CD4-positive, CD25-positive, alpha-beta regulatory T cell (primary cell): ENCODE measurements at regions not wholly inside any gene's neighbourhood (a gene's known extent, or its start where the extent isn't known, plus 50 kb on each side); places are given as distances from the start of the nearest gene placed in this dataset.

ENCODE experiments used
- ATAC-seq, 2 donors: fragments of 150-1000 bp; cut with Tn5 transposase; one replicate each; pipeline ENCODE4 v1.10.0; 2021; ENCODE audit warnings: low read depth in 2 of 2, moderate number of reproducible peaks in 2 of 2, moderate library complexity in 1 of 2
- DNase-seq, 3 donors: peaks; one replicate each; pipeline versions ENCODE4 v3.0.0 to v3.0.0-alpha.2; 2012 to 2022; ENCODE audit warnings: mixed read lengths in 1 of 3
- H3K27ac ChIP-seq: one replicate; pipeline ENCODE4 v1.7.0; 2013; ENCODE audit warnings: mild to moderate bottlenecking, low read length; ENCODE audit not compliant: insufficient read depth, poor library complexity, severe bottlenecking
- H3K27me3 ChIP-seq: one replicate; pipeline ENCODE4 v1.7.0; 2013; ENCODE audit warnings: low read length; ENCODE audit not compliant: control insufficient read depth, insufficient read depth
- H3K36me3 ChIP-seq: one replicate; pipeline ENCODE4 v1.7.0; 2013; ENCODE audit warnings: mild to moderate bottlenecking, low read length, moderate library complexity; ENCODE audit not compliant: control insufficient read depth, insufficient read depth
- H3K4me1 ChIP-seq: 2 replicates; pipeline ENCODE4 v1.7.0; 2013; ENCODE audit warnings: mild to moderate bottlenecking, low read length; ENCODE audit not compliant: insufficient read depth, control insufficient read depth, poor library complexity, severe bottlenecking
- H3K4me3 ChIP-seq: one replicate; pipeline ENCODE4 v1.7.0; 2013; ENCODE audit warnings: low read depth, mild to moderate bottlenecking, low read length, moderate library complexity
- H3K9me3 ChIP-seq, 2 experiments: 1 replicate in 1 of 2; 2 replicates in 1 of 2; pipeline ENCODE4 v1.7.0; 2013; ENCODE audit warnings: low read length in 2 of 2, mild to moderate bottlenecking in 1 of 2, moderate library complexity in 1 of 2; ENCODE audit not compliant: control insufficient read depth in 2 of 2
- H3K27ac Mint-ChIP-seq, 3 donors: one replicate each; pipeline ENCODE4 v1.8.0; 2020 to 2022; ENCODE audit warnings: mild to moderate bottlenecking in 3 of 3, mixed read lengths in 3 of 3, moderate library complexity in 2 of 3
- H3K27me3 Mint-ChIP-seq: one replicate; pipeline ENCODE4 v1.8.0; 2022; ENCODE audit warnings: mild to moderate bottlenecking, mixed read lengths
- H3K36me3 Mint-ChIP-seq: one replicate; pipeline ENCODE4 v1.8.0; 2020; ENCODE audit warnings: mixed read lengths
- H3K4me1 Mint-ChIP-seq, 4 donors: one replicate each; pipeline ENCODE4 v1.8.0; 2020 to 2022; ENCODE audit warnings: mixed read lengths in 4 of 4, mild to moderate bottlenecking in 1 of 4
- H3K4me3 Mint-ChIP-seq, 4 donors: one replicate each; pipeline ENCODE4 v1.8.0; 2020 to 2022; ENCODE audit warnings: mild to moderate bottlenecking in 4 of 4, mixed read lengths in 4 of 4, moderate library complexity in 3 of 4
- H3K9me3 Mint-ChIP-seq, 7 donors: one replicate each; pipeline ENCODE4 v1.8.0; 2020 to 2022; ENCODE audit warnings: mixed read lengths in 7 of 7, mild to moderate bottlenecking in 3 of 7, moderate library complexity in 2 of 7

DNA sequence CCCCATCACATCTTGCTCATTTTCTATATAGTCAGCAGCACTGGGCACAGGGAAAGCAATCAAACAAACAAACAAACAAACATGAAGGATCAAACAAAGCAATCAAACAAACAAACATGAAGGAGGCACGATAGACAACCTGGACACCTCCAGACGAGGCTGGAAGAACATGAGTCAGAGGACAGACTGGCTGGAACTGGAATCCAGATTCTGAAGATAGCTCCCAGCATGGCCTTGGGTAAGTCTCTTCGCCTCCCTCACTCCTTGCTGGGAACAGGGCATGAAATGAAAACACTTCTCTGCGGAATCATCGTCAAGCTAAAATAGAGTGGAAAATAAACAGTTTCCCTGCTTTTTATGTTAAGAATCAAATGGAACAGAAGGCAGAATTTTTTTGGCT is 984.8 kb downstream of the VRK1 start:
- H3K27ac Mint-ChIP-seq = peak overlapping the region in 1 of 3 donors; percentile 6

DNA sequence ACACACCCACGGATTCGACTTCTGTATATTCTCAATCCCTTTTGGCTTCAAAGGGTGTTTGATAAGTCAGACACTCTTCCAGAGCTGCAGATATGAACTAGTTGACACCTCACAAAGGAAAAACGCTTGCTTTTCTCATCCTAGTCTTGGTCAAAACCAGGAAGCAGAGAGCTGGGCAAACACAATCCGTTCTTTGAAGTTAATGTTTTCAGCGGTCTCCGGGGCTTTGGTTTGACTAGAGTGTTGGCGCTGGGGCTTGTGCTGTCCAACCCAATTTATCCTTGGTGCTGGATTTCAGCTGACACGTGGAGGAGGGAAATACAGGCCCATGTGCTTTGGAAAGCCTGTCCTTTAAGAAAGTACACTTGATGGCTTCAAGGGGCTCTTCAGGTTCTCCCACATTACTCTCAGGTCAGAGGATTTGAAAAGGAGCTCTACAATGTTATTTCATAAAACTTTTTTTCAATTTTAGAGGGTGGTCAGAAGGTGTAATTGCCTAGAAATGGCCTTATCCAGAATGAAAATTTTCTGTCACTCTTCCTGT is 985.8 kb downstream of the VRK1 start:
- Histone ChIP-seq H3K4me3 (no peak overlapping the region), H3K9me3 (no peaks in the 10 kb centered on the region), H3K36me3 (no peaks in the 10 kb centered on the region), H3K4me1 (no peaks in the 10 kb centered on the region), H3K27me3 (no peaks in the 10 kb centered on the region), H3K27ac (no peak overlapping the region)
- Mint-ChIP-seq H3K27ac (no peak overlapping the region), H3K36me3 (no peaks in the 10 kb centered on the region), H3K4me1 (peaks cover 11 to 19% (median 15%) of the 10 kb centered on the region in 4 donors), H3K4me3 (no peak overlapping the region), H3K27me3 (no peaks in the 10 kb centered on the region), H3K9me3 (peaks cover 0 to 4% (median 0%) of the 10 kb centered on the region in 7 donors)
- DNase-seq (no peak), ATAC-seq (no peak)

More for the DNA sequence above, 984.8 kb downstream of the VRK1 start:
- H3K4me3 Mint-ChIP-seq = no peak overlapping the region
- H3K4me1 Mint-ChIP-seq = peaks cover 15 to 26% (median 18%) of the 10 kb centered on the region in 4 donors
- H3K27me3 Mint-ChIP-seq = no peaks in the 10 kb centered on the region
- Histone ChIP-seq H3K27ac (no peak overlapping the region), H3K9me3 (no peaks in the 10 kb centered on the region), H3K27me3 (no peaks in the 10 kb centered on the region), H3K4me3 (no peak overlapping the region), H3K4me1 (peaks cover 7% of the 10 kb centered on the region), H3K36me3 (no peaks in the 10 kb centered on the region)
- H3K36me3 Mint-ChIP-seq = no peaks in the 10 kb centered on the region
- H3K9me3 Mint-ChIP-seq = peaks cover 0 to 4% (median 0%) of the 10 kb centered on the region in 7 donors
- ATAC-seq (no peak), DNase-seq (no peak)

DNA sequence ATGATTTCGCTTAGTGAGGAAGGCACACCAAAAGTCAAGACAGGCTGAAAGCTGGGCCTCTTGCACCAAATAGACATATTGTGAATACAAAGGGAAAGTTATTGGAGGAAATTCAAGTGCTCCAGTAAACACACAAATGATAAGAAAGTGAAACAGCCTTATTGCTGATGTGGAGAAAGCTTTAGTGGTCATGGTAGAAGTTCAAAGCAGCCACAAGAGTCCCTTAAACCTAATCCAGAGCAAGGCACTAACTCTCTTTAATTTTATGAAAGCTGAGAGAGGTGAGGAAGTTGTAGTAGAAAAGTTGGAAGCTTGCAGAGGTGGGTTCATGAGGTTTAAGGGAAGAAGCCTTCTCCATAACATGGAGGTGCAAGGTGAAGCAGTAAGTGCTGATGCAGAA is 988.3 kb downstream of the VRK1 start:
- no peak overlapping the region for H3K27ac ChIP-seq
- peak in 1 of 3 donors; percentile 14 for DNase-seq
- H3K9me3 ChIP-seq = no peaks in the 10 kb centered on the region
- H3K36me3 Mint-ChIP-seq = no peaks in the 10 kb centered on the region
- peak overlapping the region in 1 of 3 donors; percentile 28 for H3K27ac Mint-ChIP-seq
- H3K36me3 ChIP-seq = no peaks in the 10 kb centered on the region
- peaks cover 12 to 16% (median 14%) of the 10 kb centered on the region in 4 donors for H3K4me1 Mint-ChIP-seq
- H3K4me3 Mint-ChIP-seq = no peak overlapping the region
- peaks cover 0 to 2% (median 0%) of the 10 kb centered on the region in 7 donors for H3K9me3 Mint-ChIP-seq
- no peaks in the 10 kb centered on the region for H3K27me3 ChIP-seq
- ATAC-seq = no peak
- H3K4me1 ChIP-seq = no peaks in the 10 kb centered on the region
- no peak overlapping the region for H3K4me3 ChIP-seq
- no peaks in the 10 kb centered on the region for H3K27me3 Mint-ChIP-seq

DNA sequence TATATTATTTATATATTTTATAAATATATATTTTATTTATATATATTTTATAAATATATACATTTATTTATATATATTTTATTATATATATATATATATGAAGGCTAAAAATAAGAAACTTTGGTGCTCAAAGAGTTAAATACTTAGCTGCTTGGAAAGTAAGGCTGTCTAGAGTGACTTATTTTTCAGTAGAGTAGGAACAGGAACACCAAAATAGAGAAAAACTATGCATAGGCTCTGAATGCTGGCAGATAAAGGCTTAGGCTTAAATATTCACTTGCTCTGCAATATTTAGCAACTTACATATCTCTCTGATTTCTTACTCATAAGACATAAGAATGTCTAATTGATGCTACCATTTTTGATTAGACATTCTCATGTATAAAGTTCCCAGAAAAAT is 991.2 kb downstream of the VRK1 start:
- H3K27ac ChIP-seq = no peak overlapping the region
- H3K4me1 ChIP-seq = no peaks in the 10 kb centered on the region
- ATAC-seq (no peak), DNase-seq (peak in 1 of 3 donors; percentile 13)
- H3K4me3 Mint-ChIP-seq = no peak overlapping the region
- no peaks in the 10 kb centered on the region for H3K9me3 Mint-ChIP-seq
- H3K9me3 ChIP-seq = no peaks in the 10 kb centered on the region
- no peaks in the 10 kb centered on the region for H3K27me3 ChIP-seq
- H3K36me3 Mint-ChIP-seq = no peaks in the 10 kb centered on the region
- H3K27ac Mint-ChIP-seq = no peak overlapping the region
- no peak overlapping the region for H3K4me3 ChIP-seq
- H3K4me1 Mint-ChIP-seq = peaks cover 12 to 18% (median 14%) of the 10 kb centered on the region in 4 donors
- H3K27me3 Mint-ChIP-seq = no peaks in the 10 kb centered on the region
- H3K36me3 ChIP-seq = no peaks in the 10 kb centered on the region

DNA sequence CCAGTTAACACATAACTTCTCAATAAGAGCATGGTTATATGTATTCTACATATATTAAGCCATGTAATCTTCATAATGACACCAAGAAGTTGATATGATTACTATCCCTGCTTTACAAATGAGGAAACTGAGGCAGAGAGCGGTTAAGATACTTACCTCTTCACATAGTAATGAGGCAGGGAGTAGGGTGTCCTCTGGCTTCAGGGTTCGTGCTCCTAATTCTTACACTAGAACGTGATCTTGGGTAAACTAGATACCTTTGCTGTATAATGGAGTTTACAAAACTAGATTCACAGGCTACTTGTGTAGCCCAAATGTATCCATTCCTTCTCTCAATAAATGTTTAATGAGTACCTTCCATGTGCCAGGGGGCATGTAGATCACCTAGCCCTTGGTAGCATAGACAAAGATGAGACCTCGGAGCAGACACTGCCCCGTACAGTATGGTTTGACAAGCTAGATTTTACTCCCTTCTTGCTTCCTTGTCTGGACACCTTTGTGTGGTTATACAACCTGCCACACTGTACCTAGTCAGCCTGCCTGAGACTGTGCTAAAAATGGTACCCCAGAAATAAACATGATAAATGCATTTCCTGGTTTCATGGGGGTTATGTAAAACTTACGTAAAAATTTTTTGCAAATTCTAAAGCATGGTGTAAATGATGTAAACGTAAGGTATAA is 991.8 kb downstream of the VRK1 start:
- Mint-ChIP-seq H3K9me3 (no peaks in the 10 kb centered on the region), H3K4me1 (peaks cover 10 to 16% (median 13%) of the 10 kb centered on the region in 4 donors), H3K4me3 (no peak overlapping the region), H3K27me3 (no peaks in the 10 kb centered on the region), H3K36me3 (no peaks in the 10 kb centered on the region), H3K27ac (no peak overlapping the region)
- peak in 1 of 3 donors; percentile 11 for DNase-seq
- no peaks in the 10 kb centered on the region for H3K4me1 ChIP-seq
- H3K9me3 ChIP-seq = no peaks in the 10 kb centered on the region
- no peaks in the 10 kb centered on the region for H3K36me3 ChIP-seq
- H3K4me3 ChIP-seq = no peak overlapping the region
- H3K27ac ChIP-seq = no peak overlapping the region
- ATAC-seq = peak in 1 of 2 donors; percentile 56
- H3K27me3 ChIP-seq = no peaks in the 10 kb centered on the region

DNA sequence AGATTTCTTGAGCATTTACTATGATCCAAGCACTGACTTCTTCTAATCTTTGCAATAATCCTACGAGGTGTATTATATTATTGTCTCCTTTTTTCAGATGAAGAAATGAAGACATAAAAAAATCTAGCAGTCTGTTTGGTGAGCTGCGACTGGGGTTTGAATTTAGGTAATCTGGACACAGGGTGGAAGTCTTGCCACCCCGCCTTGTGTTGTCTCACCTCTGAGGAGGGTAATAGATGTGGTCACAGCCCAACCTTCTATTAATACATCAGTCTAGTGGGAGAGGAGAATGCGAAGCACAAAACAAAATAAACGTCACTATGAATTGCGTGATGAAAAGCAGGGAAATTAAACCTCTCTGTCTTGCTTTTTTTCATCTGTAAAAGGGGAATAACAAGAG is 993.9 kb downstream of the VRK1 start:
- Mint-ChIP-seq H3K4me3 (no peak overlapping the region), H3K36me3 (no peaks in the 10 kb centered on the region), H3K27ac (peak overlapping the region in 1 of 3 donors; percentile 34), H3K27me3 (peaks cover 5% of the 10 kb centered on the region), H3K9me3 (peaks cover 0 to 1% (median 0%) of the 10 kb centered on the region in 7 donors), H3K4me1 (peaks cover 0 to 10% (median 6%) of the 10 kb centered on the region in 4 donors)
- H3K27ac ChIP-seq = no peak overlapping the region
- H3K9me3 ChIP-seq = no peaks in the 10 kb centered on the region
- no peaks in the 10 kb centered on the region for H3K27me3 ChIP-seq
- DNase-seq = no peak
- no peaks in the 10 kb centered on the region for H3K4me1 ChIP-seq
- ATAC-seq = no peak
- H3K4me3 ChIP-seq = no peak overlapping the region
- H3K36me3 ChIP-seq = no peaks in the 10 kb centered on the region

DNA sequence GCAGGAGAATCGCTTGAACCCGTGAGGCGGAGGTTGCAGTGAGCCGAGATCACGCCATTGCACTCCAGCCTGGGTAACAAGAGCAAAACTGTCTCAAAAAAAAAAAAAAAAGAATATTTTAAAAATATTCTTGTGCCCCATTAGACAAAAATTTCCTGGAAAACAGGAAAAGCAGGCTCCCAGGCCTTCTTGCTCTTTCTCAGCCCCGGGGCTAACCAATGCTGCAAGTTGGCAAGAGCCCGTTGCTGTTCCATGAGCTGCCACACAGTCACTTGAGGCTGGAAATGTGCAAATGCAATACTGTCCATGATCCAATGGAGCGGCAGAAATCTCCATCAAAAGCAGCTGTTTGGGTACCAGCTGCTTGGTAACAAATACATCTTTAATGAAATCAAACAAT is 994.7 kb downstream of the VRK1 start:
- Mint-ChIP-seq H3K4me3 (no peak overlapping the region), H3K36me3 (no peaks in the 10 kb centered on the region), H3K4me1 (peaks cover 1 to 10% (median 6%) of the 10 kb centered on the region in 4 donors), H3K9me3 (peaks cover 0 to 1% (median 0%) of the 10 kb centered on the region in 7 donors), H3K27ac (no peak overlapping the region), H3K27me3 (peaks cover 5% of the 10 kb centered on the region)
- no peak for DNase-seq
- H3K36me3 ChIP-seq = no peaks in the 10 kb centered on the region
- ATAC-seq = no peak
- H3K4me1 ChIP-seq = no peaks in the 10 kb centered on the region
- no peaks in the 10 kb centered on the region for H3K27me3 ChIP-seq
- H3K4me3 ChIP-seq = no peak overlapping the region
- H3K9me3 ChIP-seq = no peaks in the 10 kb centered on the region
- no peak overlapping the region for H3K27ac ChIP-seq

DNA sequence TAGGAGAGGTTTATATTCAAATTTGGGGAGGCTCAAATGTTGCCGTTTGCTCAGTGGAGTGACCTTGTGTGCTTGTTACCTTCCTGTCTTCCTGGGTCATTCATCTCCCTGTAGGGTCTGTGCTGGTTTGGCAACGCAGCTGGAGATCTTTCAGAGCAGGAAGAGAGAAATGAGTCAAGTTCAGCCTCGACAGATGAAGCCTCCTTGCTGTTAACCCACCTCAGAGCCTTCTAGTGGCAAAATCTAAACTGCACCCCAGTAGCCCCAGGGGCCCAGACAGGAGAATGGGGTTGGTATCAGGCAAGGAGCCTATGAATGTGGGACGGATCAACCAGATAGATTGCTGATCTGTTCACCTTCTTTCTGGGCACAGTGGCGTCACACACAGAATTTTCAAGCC is 999.3 kb downstream of the VRK1 start:
- peaks cover 5% of the 10 kb centered on the region for H3K27me3 Mint-ChIP-seq
- Histone ChIP-seq H3K4me1 (no peaks in the 10 kb centered on the region), H3K27ac (no peak overlapping the region), H3K27me3 (no peaks in the 10 kb centered on the region), H3K9me3 (no peaks in the 10 kb centered on the region), H3K36me3 (no peaks in the 10 kb centered on the region), H3K4me3 (no peak overlapping the region)
- ATAC-seq (no peak), DNase-seq (peak in 1 of 3 donors; percentile 37)
- peaks cover 0 to 1% (median 0%) of the 10 kb centered on the region in 7 donors for H3K9me3 Mint-ChIP-seq
- H3K36me3 Mint-ChIP-seq = no peaks in the 10 kb centered on the region
- H3K4me1 Mint-ChIP-seq = peaks cover 0 to 13% (median 4%) of the 10 kb centered on the region in 4 donors
- no peak overlapping the region for H3K4me3 Mint-ChIP-seq
- H3K27ac Mint-ChIP-seq = no peak overlapping the region
